ENCODE measurements at regions not wholly inside any gene's neighbourhood (a gene's known extent, or its start where the extent isn't known, plus 50 kb on each side); places are given as distances from the start of the nearest gene placed in this dataset.

- peak; percentile 80 for ATAC-seq
- TF ChIP-seq CSRNP3 (CRISPR knock-in tag; IDR thresholded peaks at IDR 0.05) = no peak
- no peak for TF ChIP-seq ZNF70 (CRISPR knock-in tag; IDR thresholded peaks at IDR 0.05)
- TF ChIP-seq GLIS3 (CRISPR knock-in tag; IDR thresholded peaks at IDR 0.05) = no peak
Observed at GRCh38 chr6:143620447-143620846, 57.3 kb upstream of the PHACTR2 start.

- TF ChIP-seq ESRRG (CRISPR knock-in tag; IDR thresholded peaks at IDR 0.05) (no peak), TCF4 (CRISPR knock-in tag; IDR thresholded peaks at IDR 0.05; ENCODE audit: borderline replicate concordance) (no peak), POU6F1 (CRISPR knock-in tag; IDR thresholded peaks at IDR 0.05; ENCODE audit: borderline replicate concordance, low read depth) (no peak), TSHZ2 (CRISPR knock-in tag; IDR thresholded peaks at IDR 0.05) (no peak), ZC3H10 (CRISPR knock-in tag; IDR thresholded peaks at IDR 0.05) (no peak), BACH2 (CRISPR knock-in tag; IDR thresholded peaks at IDR 0.05; ENCODE audit: borderline replicate concordance) (no peak), SNAI2 (CRISPR knock-in tag; IDR thresholded peaks at IDR 0.05) (no peak), OSR1 (CRISPR knock-in tag; IDR thresholded peaks at IDR 0.05) (no peak), ARNTL (CRISPR knock-in tag; IDR thresholded peaks at IDR 0.05; ENCODE audit: borderline replicate concordance, low read depth) (no peak), TOX (CRISPR knock-in tag; IDR thresholded peaks at IDR 0.05; ENCODE audit: borderline replicate concordance) (no peak), ZFP30 (CRISPR knock-in tag; IDR thresholded peaks at IDR 0.05) (no peak), CSRNP3 (CRISPR knock-in tag; IDR thresholded peaks at IDR 0.05) (no peak), ISL1 (CRISPR knock-in tag; IDR thresholded peaks at IDR 0.05) (no peak), ZNF8 (CRISPR knock-in tag; IDR thresholded peaks at IDR 0.05) (no peak), RARB (CRISPR knock-in tag; IDR thresholded peaks at IDR 0.05) (no peak), CSDC2 (CRISPR knock-in tag; IDR thresholded peaks at IDR 0.05) (no peak), CREB5 (CRISPR knock-in tag; IDR thresholded peaks at IDR 0.05; ENCODE audit: low read depth) (no peak), PATZ1 (CRISPR knock-in tag; IDR thresholded peaks at IDR 0.05; ENCODE audit: borderline replicate concordance) (no peak), GLIS3 (CRISPR knock-in tag; IDR thresholded peaks at IDR 0.05) (no peak)
- ATAC-seq = no peak
Observed at GRCh38 chr6:143619824-143620401, 57.9 kb upstream of the PHACTR2 start.

GRCh38 chr6:143616741-143617140, 61.0 kb upstream of the PHACTR2 start:
- TF ChIP-seq CSRNP3 (CRISPR knock-in tag; IDR thresholded peaks at IDR 0.05) (no peak), OSR1 (CRISPR knock-in tag; IDR thresholded peaks at IDR 0.05) (no peak), ZFP30 (CRISPR knock-in tag; IDR thresholded peaks at IDR 0.05) (no peak), ZNF70 (CRISPR knock-in tag; IDR thresholded peaks at IDR 0.05) (no peak), ISL1 (CRISPR knock-in tag; IDR thresholded peaks at IDR 0.05) (no peak)
- no peak for ATAC-seq
